ENCODE measurements at regions not wholly inside any gene's neighbourhood (a gene's known extent, or its start where the extent isn't known, plus 50 kb on each side); places are given as distances from the start of the nearest gene placed in this dataset.

DNA sequence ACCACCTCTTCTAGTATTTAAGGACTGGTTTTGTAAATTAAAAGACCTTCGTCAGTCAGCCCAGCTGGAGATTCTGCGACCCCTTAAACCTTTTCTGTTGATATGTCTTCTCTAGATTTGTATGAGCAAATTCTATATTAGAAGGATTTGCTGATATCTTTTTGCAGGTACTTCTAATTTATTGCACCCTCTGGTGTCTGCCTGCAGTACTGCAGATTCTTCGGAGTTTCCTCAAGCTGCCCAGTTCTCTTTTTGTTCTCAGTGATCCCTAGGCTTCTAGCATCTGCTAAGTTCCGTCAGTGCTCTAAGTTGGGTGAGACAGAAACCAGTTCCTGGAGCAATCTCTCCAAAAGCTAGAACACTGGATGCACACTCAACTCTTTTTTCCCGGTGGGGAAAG lies 545.2 kb downstream of the C4orf33 start:
- no peak for TF ChIP-seq POLR2A (IDR thresholded peaks at IDR 0.05)
- TF ChIP-seq POLR2AphosphoS5 (IDR thresholded peaks at IDR 0.05): no peak
- TF ChIP-seq, protein P1, sequence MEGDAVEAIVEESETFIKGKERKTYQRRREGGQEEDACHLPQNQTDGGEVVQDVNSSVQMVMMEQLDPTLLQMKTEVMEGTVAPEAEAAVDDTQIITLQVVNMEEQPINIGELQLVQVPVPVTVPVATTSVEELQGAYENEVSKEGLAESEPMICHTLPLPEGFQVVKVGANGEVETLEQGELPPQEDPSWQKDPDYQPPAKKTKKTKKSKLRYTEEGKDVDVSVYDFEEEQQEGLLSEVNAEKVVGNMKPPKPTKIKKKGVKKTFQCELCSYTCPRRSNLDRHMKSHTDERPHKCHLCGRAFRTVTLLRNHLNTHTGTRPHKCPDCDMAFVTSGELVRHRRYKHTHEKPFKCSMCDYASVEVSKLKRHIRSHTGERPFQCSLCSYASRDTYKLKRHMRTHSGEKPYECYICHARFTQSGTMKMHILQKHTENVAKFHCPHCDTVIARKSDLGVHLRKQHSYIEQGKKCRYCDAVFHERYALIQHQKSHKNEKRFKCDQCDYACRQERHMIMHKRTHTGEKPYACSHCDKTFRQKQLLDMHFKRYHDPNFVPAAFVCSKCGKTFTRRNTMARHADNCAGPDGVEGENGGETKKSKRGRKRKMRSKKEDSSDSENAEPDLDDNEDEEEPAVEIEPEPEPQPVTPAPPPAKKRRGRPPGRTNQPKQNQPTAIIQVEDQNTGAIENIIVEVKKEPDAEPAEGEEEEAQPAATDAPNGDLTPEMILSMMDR (IDR thresholded peaks at IDR 0.05): peak; percentile 47 to 70 (median 66)
